ENCODE measurements at regions not wholly inside any gene's neighbourhood (a gene's known extent, or its start where the extent isn't known, plus 50 kb on each side); places are given as distances from the start of the nearest gene placed in this dataset.

GRCh38 chr15:70262591-70263274, 165.0 kb upstream of the TLE3 start:
- DNase-seq (ENCODE audit: low spot score), result no peak
- in situ Hi-C loops (cut with MboI; ENCODE audit: low pct_unique_long_range_greater_than_20kb, low sequenced_read_pairs, unreplicated experiment), result no loop called here
- no peak for TF ChIP-seq CTCF (IDR thresholded peaks at IDR 0.05; ENCODE audit: extremely low read depth, insufficient read depth, missing control alignments)

GRCh38 chr15:70262171-70262570, 164.5 kb upstream of the TLE3 start:
- no peak for TF ChIP-seq CTCF (IDR thresholded peaks at IDR 0.05; ENCODE audit: extremely low read depth, insufficient read depth, missing control alignments)
- in situ Hi-C loops (cut with MboI; ENCODE audit: low pct_unique_long_range_greater_than_20kb, low sequenced_read_pairs, unreplicated experiment), result no loop called here
- no peak for DNase-seq (ENCODE audit: low spot score)

- in situ Hi-C loops (cut with MboI; ENCODE audit: low pct_unique_long_range_greater_than_20kb, low sequenced_read_pairs, unreplicated experiment), result no loop called here
- no peak for TF ChIP-seq CTCF (IDR thresholded peaks at IDR 0.05; ENCODE audit: extremely low read depth, insufficient read depth, missing control alignments)
Measured at GRCh38 chr15:70261083-70261482, 163.4 kb upstream of the TLE3 start.

GRCh38 chr15:70260580-70260979, 162.9 kb upstream of the TLE3 start:
- TF ChIP-seq CTCF (IDR thresholded peaks at IDR 0.05; ENCODE audit: extremely low read depth, insufficient read depth, missing control alignments), result no peak
- in situ Hi-C loops (cut with MboI; ENCODE audit: low pct_unique_long_range_greater_than_20kb, low sequenced_read_pairs, unreplicated experiment), result no loop called here
- no peak for DNase-seq (ENCODE audit: low spot score)

More at GRCh38 chr15:70261083-70261482, 163.4 kb upstream of the TLE3 start:
- no peak for DNase-seq (ENCODE audit: low spot score)

GRCh38 chr15:70259640-70260508, 162.2 kb upstream of the TLE3 start:
- DNase-seq (ENCODE audit: low spot score), result no peak

GRCh38 chr15:70259028-70259424, 161.3 kb upstream of the TLE3 start:
- DNase-seq (ENCODE audit: low spot score), result no peak
- in situ Hi-C loops (cut with MboI; ENCODE audit: low pct_unique_long_range_greater_than_20kb, low sequenced_read_pairs, unreplicated experiment), result no loop called here
- no peak for TF ChIP-seq CTCF (IDR thresholded peaks at IDR 0.05; ENCODE audit: extremely low read depth, insufficient read depth, missing control alignments)

More at GRCh38 chr15:70259640-70260508, 162.2 kb upstream of the TLE3 start:
- in situ Hi-C loops (cut with MboI; ENCODE audit: low pct_unique_long_range_greater_than_20kb, low sequenced_read_pairs, unreplicated experiment), result no loop called here
- TF ChIP-seq CTCF (IDR thresholded peaks at IDR 0.05; ENCODE audit: extremely low read depth, insufficient read depth, missing control alignments), result peak; percentile 23

Data from GM13977 (cell line).